ENCODE measurements at regions not wholly inside any gene's neighbourhood (a gene's known extent, or its start where the extent isn't known, plus 50 kb on each side); places are given as distances from the start of the nearest gene placed in this dataset.

- TF ChIP-seq TAF1 (IDR thresholded peaks at IDR 0.05; ENCODE audit: low read depth) (no peak), RAD21 (conservative IDR thresholded peaks at IDR 0.05) (no peak), REST (IDR thresholded peaks at IDR 0.05; ENCODE audit: borderline replicate concordance) (no peak), POLR2AphosphoS5 (IDR thresholded peaks at IDR 0.05) (no peak), SMC3 (conservative IDR thresholded peaks at IDR 0.05; ENCODE audit: poor library complexity) (no peak), EZH2 (IDR thresholded peaks at IDR 0.05; ENCODE audit: borderline replicate concordance, insufficient read depth, low read length, poor library complexity, severe bottlenecking) (no peak), EP300 (conservative IDR thresholded peaks at IDR 0.05; ENCODE audit: poor library complexity, severe bottlenecking) (no peak), MXI1 (conservative IDR thresholded peaks at IDR 0.05; ENCODE audit: poor library complexity, severe bottlenecking) (no peak)
- TF ChIP-seq, protein P1, sequence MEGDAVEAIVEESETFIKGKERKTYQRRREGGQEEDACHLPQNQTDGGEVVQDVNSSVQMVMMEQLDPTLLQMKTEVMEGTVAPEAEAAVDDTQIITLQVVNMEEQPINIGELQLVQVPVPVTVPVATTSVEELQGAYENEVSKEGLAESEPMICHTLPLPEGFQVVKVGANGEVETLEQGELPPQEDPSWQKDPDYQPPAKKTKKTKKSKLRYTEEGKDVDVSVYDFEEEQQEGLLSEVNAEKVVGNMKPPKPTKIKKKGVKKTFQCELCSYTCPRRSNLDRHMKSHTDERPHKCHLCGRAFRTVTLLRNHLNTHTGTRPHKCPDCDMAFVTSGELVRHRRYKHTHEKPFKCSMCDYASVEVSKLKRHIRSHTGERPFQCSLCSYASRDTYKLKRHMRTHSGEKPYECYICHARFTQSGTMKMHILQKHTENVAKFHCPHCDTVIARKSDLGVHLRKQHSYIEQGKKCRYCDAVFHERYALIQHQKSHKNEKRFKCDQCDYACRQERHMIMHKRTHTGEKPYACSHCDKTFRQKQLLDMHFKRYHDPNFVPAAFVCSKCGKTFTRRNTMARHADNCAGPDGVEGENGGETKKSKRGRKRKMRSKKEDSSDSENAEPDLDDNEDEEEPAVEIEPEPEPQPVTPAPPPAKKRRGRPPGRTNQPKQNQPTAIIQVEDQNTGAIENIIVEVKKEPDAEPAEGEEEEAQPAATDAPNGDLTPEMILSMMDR (IDR thresholded peaks at IDR 0.05; ENCODE audit: poor library complexity, severe bottlenecking), result no peak
These were observed 133.6 kb upstream of the RASGEF1B start for GRCh38 chr4:81605271-81605670.
